Mucosa of gallbladder (tissue), 1 donor: ENCODE measurements at regions not wholly inside any gene's neighbourhood (a gene's known extent, or its start where the extent isn't known, plus 50 kb on each side); places are given as distances from the start of the nearest gene placed in this dataset.
A peak's percentile ranks its signal among the peaks of the same experiment; 100 is the strongest.

ENCODE experiments used
- DNase-seq: peaks from one replicate; pipeline ENCODE4 v3.0.0-alpha.2; 2020; ENCODE audit warnings: low spot score
- donor health status: DM: no; HTN: no; CAD: no.

DNA sequence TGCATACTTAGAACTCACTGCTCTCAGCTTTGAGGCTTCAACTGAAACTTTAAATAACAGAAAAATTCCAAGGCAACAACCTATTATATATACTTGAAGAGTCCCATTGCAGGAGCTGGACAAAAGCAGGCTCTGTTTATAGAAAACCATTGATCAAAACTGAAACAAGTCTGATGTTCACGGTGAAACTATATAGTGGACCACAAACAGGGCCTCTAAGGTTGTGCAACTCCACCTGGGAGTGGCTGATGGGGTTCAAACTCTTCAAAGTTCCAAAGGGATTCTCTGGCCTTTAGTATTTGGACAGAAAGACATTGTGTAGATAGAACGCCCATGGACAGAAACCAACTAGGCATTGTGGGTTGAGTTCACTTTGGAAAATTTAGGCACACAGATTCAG lies 140.3 kb downstream of the ZC3H11B start:
- DNase-seq: no peak

DNA sequence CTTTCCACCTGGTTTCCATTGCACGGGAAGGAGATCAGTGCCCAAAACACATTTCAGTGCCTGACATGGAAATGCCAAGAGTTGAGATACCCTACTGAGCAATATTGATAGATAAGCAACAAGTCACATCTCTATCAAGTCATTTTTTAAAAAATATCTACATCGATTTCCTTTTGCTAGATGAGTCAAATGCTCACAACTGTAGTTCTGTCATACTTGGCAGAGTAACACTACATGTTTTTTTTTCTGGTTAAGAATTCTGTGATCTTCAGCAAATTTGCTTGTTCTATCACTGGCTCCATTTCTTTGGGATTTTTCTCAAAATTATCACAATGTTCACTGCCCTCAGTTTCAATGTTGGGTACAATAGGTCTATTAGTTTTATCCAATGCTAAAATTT lies 145.4 kb downstream of the ZC3H11B start:
- no peak for DNase-seq

- DNase-seq: no peak
Measured at GRCh38 chr1:219466766-219467165, 146.1 kb downstream of the ZC3H11B start.

DNA sequence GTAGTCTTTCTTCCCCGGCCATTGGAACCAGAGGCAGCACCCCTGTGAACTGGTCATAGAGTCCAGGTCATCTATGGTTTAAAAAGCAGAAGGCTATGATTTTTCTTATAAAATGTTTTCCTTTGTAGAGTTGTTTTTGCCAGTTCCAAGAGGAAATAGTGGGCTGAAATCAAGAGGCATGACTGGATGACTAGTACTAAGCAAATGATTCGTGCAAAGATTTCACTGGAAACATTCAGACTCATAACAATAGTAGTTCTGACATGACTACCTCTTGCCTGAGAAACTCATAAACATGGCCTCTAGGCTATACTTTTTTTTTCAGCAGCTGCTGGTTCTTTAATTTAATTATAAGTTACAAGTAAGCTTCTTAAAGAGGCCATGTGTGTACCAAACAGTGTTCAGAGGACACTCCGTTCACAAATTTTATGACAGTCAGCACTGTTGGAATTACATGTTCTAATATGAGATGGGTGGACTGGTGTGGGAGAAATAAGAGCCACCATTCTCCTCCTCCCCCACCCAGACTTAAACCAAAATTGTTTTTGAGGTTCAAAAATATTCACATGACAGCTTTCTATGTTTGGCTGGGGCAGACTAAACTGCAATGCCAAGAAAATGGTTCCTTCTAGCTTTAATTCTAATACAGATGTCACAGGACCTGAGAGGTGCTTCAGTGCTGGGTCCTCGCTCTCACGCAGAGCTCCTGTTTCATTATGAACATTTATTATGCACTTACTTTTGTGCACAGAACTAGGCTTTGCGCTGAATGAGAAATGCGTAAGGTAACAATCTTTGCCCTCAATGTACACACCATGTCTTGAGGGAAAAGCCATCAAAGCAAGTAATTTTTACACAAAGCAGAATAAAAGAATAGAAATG lies 147.5 kb downstream of the ZC3H11B start:
- no peak for DNase-seq

DNA sequence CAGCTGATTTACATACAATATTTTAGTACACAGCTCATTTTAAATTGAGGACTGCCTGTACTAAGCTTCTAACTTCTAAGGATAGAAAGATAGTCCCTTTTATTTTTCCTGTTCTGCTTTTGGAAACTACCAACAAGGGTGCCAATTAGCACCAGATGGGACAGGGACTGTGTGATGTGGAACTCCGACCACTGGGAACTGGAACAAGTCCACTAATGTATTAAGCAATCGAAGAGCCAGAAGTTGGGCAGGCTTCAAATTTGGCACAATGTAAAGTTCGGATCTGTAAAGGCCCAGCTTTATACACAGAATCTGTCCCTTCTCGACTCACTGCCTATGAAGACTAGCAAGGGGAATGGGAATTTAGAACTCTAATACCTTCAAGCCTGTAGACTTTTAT lies 149.3 kb downstream of the ZC3H11B start:
- DNase-seq: peak; percentile 11

DNA sequence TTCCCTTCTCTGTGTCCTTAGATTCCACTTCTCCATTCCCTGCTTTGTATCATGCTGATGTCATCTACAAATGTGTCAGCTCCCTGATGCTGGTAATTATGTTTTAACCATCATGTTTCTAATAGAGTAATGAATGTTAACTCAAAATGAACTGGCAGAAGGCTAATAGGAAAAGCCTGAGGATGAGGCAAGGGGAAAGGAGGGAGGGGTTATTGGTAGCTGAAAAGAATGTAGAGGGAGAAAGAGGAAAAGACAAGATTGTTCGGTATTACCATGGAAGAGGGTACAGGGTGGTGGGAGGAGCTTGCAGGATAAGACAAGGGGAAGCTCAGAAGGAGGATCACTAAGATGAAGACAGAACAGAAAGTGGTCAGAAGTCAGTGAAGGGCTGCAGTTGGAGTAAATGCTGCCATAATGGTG lies 150.9 kb downstream of the ZC3H11B start:
- no peak for DNase-seq

- DNase-seq: no peak
Measured at GRCh38 chr1:219460896-219461815, 151.7 kb downstream of the ZC3H11B start.

GRCh38 chr1:219460081-219460895 lies 152.6 kb downstream of the ZC3H11B start:
- DNase-seq: no peak

DNA sequence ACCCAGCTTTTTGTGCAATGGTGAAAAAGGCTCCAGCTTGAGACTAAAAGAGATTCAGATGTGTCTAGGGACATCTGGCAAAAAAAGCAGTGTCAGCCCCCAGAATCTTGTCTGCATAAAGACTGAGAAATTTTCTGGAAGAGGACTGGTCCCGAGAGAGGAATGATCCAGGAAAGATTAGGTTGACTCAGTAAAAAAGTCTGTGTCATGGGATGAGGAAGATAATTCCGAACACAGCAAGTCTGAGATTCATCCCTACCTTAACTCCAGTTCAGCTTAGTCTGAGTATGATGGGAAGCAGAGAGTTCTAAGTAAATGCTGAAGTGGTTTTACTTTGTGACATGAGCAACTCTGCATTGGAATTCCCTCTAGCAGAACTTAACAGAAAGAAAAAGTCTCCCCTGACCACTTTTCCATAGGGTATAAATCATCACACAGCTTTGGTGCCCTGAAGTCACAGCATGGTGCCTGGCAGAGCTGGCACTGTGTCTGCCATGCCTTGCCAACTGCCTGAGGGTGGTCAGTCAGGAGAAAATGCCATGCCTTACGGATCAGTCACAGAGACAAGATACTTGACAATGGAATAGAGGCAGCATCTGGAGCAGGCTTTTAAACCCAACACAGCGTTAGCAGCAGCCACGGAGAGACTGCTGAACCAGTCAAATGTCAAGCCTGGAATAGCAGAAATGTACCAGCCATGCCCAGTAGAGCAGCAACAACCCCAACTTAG lies 153.4 kb downstream of the ZC3H11B start:
- no peak for DNase-seq

DNA sequence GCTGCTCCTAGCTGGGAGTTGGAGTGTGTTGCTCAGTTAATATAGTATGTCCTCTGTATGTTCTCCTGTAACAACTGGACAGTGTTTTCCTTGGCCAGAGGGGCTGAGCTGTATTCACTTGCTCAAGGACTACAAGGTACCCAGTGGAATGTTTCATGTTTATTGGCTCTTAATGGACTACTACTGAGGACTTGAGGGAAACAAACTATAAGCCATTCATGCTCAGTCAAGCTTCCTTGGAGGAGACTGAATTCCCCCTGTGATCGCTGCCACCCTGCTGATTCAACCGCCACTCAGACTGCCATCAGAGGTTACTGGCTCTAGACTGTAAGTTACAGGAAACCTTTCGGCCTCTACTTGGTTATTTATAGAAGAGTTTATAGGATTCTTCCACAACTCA lies 166.6 kb downstream of the ZC3H11B start:
- no peak for DNase-seq

GRCh38 chr1:219445864-219446263 lies 167.0 kb downstream of the ZC3H11B start:
- DNase-seq: no peak

DNA sequence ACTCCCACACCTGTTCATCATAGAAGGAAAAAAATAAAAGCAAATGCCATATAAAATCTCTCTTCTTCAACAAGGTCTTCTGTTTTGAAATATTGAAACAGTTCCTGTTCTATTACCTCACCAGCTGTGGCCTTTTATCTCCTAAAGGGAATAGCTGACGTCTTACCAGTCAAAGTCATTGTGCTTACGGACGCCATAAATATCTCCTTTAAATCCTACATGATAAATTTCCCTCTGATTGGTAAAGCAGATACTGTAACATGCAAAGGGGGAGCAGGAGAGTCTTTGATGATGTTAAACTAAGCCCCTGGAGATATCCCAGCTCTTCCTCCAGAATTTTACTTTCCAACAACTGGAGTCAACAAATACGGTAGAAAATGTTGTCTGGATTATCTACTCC lies 168.4 kb downstream of the ZC3H11B start:
- DNase-seq: no peak

DNA sequence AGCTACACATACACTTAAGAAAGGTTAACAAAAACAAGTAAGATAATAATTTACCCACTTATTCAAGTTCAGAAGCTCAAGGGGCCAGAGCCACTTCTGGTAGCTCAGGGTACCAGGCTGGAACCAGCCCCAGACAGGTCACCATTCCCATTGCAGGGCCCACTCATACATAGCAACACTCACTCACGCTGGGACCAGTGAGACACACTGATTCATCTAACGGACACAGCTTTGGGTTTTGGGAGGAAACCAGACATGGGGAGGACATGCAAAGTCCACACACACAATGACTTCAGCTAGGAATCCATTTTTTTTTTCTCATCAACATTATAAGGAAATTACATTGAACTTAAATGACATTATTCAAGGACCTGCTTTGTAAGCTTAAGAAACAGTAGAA lies 169.1 kb downstream of the ZC3H11B start:
- no peak for DNase-seq

- no peak for DNase-seq
Measured at GRCh38 chr1:219442611-219443061, 170.3 kb downstream of the ZC3H11B start.

DNA sequence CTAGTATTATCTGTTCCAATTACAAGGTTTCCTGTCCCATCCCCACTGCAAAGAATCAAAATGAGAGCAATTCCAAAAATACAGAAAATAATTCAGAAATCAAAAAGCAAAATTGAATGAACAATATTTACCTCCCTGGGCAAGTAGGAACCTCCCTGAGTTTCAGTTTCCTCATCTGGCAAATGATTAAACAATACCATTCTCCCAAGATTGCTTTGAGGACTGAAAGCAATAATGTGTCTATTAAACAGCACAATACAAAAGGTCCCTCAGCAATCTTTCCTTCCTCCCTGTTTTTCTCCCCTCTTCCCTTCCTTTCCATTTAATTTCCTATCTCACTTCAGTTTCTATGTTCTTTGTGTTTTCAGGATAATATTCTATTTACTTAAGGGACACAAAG lies 171.0 kb downstream of the ZC3H11B start:
- no peak for DNase-seq

DNA sequence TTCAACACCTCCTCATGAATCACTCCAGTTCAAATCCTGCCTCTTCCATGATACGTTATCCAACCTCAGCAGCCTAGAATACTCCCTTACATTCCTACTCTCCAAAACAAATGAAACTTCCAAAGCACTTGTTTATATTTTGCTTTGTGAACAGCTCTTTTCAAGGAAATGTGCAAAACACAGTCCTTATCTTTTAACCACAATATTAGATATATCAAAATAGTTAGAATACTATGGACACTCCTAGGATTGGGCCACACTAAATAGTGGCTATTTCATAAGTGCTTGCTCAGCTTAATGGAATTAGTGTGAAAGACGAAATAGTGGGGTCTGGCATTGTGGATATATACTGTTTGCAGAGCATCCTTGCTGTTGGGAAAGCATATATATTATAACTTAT lies 173.5 kb downstream of the ZC3H11B start:
- no peak for DNase-seq

DNA sequence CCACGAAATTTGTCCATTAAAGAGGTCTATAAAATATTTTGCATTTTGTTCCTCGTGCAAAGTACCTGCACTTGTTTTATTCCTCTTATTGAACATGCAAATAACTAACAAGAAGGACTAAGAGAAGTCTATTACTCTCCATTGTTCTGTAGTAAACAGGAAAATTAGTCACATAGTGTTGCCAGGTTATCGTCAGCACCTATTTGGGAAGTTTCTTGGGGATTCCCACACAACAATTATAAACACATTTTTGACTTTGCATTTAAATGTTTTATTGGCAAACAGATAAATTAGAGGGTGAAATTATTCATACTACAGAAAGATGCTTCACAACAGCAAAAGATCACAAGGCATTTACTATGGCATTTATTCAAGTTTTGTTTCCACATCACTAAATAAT lies 174.5 kb downstream of the ZC3H11B start:
- DNase-seq: no peak

- no peak for DNase-seq
Measured at GRCh38 chr1:219434923-219435297, 178.0 kb downstream of the ZC3H11B start.

- DNase-seq: no peak
Measured at GRCh38 chr1:219434285-219434922, 178.5 kb downstream of the ZC3H11B start.

DNA sequence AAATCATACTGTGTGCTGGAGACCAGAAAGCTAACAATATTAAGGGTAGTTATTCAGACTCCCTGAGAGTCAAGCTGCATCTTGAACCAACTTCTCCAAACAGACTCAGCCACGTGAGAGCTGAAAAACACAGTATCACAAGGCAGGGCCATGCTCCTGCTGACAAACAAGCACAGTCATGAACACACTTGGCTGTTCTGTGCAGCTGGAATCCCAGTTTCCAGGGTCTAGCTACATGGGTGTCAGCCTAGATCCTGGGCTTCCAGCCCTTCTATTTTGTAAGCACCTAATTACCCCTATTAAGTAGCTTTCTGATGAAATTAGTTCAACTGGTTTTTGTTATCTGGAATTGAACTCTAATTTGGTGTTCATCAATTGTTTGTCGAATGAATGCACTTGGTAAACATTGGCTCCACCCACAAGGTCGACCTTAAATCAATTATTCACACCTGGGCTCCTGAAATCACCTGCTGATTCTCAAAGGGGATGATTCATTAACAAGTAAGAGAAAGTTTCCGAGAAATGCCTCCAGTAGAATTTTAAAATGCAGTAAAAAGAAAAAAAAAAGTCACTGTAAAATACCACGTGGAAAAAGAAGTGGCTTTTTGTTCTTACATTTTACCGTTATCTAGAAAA lies 179.3 kb downstream of the ZC3H11B start:
- peak; percentile 22 for DNase-seq
